OCI-LY3 (cell line): ENCODE measurements at regions not wholly inside any gene's neighbourhood (a gene's known extent, or its start where the extent isn't known, plus 50 kb on each side); places are given as distances from the start of the nearest gene placed in this dataset.

Source experiments
- CTCF ChIP-seq: fragments of 200-600, 300-600 bp; sonication (generic); IDR thresholded peaks from 2 replicates; pipeline ENCODE4 v1.5.1; 2014; ENCODE audit warnings: antibody characterized with exemption, low read length, low read depth
- EZH2phosphoT487 ChIP-seq: fragments of 200-600 bp; shearing (Covaris generic); IDR thresholded peaks from 2 replicates; pipeline ENCODE4 v1.6.1; 2018; ENCODE audit warnings: antibody characterized with exemption, mixed run types, low read depth

GRCh38 chr15:46567968-46568367 is 933.1 kb downstream of the SQOR start:
- TF ChIP-seq CTCF, result no peak
- TF ChIP-seq EZH2phosphoT487, result no peak
